GM12891 (cell line): ENCODE measurements at regions not wholly inside any gene's neighbourhood (a gene's known extent, or its start where the extent isn't known, plus 50 kb on each side); places are given as distances from the start of the nearest gene placed in this dataset.

Experiments
- PAX5 ChIP-seq: IDR thresholded peaks from 2 replicates; pipeline ENCODE4 v1.6.1; 2011; ENCODE audit warnings: low read length, moderate library complexity, mild to moderate bottlenecking; ENCODE audit not compliant: insufficient read depth, severe bottlenecking
- POLR2A ChIP-seq: IDR thresholded peaks from 2 replicates; pipeline ENCODE4 v1.6.1; 2011; ENCODE audit warnings: low read depth, low read length, control low read depth
- POLR2AphosphoS5 ChIP-seq: IDR thresholded peaks from 2 replicates; pipeline ENCODE4 v1.6.1; 2011; ENCODE audit warnings: low read depth, low read length, control low read depth
- SPI1 ChIP-seq: IDR thresholded peaks from 2 replicates; pipeline ENCODE4 v1.6.1; 2011; ENCODE audit warnings: low read depth, low read length, control low read depth
- TAF1 ChIP-seq: IDR thresholded peaks from 2 replicates; pipeline ENCODE4 v1.6.1; 2011; ENCODE audit warnings: low read depth, low read length, control low read depth

GRCh38 chr2:47234456-47234855, 58.1 kb upstream of the CALM2 start:
- TF ChIP-seq POLR2A (no peak), SPI1 (no peak), POLR2AphosphoS5 (no peak), TAF1 (no peak), PAX5 (no peak)
